HG03064 (cell line): ENCODE measurements at regions not wholly inside any gene's neighbourhood (a gene's known extent, or its start where the extent isn't known, plus 50 kb on each side); places are given as distances from the start of the nearest gene placed in this dataset.
"Not testable (repeated sequence)": the region's sequence is repeated elsewhere in the genome, so short reads cannot be mapped to it uniquely, and the experiment has no call there.

Experiments
- ATAC-seq: cut with Tn5 transposase; IDR thresholded peaks from one replicate; pipeline ENCODE4 v1.9.1; 2021; ENCODE audit warnings: low read depth; ENCODE audit not compliant: unreplicated experiment

DNA sequence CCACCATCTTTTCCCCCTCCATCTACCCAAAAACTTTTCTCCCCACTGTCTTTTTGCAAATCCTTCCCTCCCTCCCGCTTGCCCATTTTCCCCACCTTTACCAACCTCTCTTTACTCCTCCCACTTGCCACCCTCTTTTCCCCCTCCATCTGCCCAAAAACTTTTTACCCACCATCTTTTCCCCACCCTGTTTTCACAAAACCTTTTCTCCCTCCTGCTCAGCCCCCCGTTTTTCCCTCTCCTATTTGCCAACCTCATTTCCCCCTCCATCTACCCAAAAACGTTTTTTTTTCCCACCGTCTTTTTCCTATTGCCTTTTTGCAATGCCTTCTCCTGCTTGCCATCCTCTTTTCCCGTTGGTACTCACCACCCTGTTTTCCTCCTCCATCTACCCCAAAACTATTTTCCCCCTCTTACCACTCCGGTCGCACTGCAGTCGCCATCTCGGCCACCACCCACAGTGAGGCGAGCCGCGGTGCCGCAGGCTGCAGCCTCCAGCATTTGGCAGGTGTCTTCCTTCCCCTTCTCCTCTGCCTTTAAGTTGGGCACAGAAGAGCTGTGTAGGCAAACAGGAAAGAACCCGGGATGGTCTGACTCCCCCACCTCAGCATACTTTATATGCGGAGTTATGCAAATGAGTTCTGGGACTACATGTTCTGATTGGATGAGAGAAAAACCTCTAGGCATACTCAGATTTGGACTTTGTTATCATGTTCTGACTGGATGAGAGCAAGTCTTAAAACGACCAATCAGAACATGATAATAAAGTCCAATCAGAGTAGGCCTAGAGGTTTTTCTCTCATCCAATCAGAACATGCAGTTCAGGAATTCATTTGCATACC is 121.2 kb upstream of the VPREB1 start:
- ATAC-seq = no peak

DNA sequence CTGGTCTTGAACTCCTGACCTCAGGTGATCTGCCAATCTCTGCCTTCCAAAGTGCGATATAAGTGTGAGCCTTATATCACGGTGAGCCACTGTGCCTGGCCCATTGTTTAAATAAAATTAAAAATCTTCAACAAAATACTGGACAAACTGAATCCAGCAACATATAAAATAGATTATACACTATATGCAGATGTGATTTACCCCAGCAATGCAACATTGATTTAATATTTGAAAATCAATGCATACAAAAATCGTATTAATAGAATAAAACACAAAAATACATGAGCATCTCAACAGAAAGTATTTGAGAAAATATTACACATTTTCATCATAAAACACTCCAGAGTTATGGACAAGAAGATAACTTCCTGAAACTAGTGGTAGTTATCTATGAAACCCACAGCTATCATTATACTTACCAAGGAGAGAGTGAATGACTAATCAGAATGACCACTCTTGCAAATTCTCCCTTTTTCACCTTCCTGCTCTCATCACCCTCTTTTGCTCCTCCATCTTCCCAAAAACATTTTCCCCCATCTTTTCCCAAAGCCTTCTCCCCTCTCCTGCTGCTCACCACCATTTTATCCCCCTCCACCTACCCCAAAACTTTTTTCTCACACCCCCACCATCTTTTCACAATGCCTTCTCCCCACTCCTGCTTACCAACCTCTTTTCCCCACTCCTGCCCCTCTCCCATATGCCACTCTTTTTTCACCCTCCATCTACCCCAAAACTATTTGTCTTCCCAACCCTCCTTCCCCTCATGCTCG is 122.1 kb upstream of the VPREB1 start:
- ATAC-seq = no peak

DNA sequence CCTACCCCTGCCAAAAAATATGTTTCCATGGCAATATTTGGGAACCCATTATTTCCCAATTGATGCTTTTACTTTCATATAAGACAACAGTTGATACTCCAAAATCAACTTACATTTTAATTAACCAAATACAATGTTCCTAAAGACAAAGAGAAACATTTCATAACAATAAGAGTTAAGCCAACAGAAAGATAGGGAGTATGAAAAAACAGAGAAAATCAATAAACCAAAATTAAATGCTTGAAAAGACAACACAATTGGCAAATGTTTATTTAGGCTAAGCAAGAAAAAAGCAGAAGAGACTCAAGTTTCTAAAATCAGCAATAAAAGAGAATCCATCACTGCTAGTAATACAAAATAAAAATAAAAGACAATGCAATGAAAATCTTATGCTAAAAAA is 123.1 kb upstream of the VPREB1 start:
- no peak for ATAC-seq

GRCh38 chr22:22120160-22120559 is 124.4 kb upstream of the VPREB1 start:
- no peak for ATAC-seq

DNA sequence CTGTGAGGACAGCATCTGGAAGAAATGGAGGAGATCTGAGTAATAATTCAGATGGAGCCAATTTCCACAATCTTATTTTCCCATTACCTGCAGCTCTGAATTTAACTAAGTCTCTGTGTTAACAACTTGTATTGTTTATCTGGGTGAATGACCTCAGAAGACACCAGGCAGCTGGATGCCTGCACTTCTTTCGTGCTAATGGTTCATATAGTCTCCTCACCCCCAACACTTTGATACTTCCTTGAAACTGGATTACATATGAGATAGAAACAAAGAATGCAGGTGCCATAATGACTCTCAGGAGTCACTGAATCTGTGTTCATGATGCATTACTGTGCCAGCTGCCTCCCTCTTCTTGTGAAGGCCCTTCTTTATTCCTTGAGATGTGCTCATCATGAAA is 125.6 kb upstream of the VPREB1 start:
- ATAC-seq = no peak

DNA sequence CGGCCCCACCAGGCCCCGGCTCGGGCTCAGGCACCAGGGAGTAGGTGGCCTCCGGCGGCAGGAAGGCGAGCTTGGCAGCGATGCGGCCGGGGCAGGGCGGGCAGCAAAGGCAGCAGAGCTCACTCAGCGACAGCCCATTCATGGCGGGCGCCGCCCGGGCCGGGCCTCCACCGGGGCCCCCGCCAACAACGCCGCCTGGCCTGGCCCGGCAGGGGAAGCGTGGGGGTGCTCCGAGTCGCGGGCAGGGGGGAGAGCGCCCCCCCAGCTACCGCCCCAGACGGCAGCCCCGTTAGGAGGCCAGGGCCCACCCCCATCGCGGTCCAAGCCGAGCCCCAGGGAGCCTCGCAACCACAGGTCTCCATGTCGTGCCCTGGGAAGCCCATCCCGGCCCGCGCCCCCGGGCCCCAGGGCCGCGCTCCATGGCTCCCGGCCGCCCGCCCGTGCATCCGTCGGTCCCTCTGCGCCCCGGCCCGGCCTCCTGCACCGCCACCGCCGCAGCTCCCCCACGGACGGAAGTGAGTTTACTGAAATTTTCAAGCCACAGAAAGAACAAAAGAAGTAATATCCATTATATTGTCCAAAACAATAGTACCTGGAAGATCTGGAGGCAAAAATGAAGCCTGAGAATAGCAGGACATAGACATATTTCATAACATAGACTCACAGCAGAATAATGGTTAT is 126.6 kb upstream of the VPREB1 start:
- ATAC-seq = not testable (repeated sequence)

- not testable (repeated sequence) for ATAC-seq
These were observed 127.4 kb upstream of the VPREB1 start for GRCh38 chr22:22116997-22117770.

DNA sequence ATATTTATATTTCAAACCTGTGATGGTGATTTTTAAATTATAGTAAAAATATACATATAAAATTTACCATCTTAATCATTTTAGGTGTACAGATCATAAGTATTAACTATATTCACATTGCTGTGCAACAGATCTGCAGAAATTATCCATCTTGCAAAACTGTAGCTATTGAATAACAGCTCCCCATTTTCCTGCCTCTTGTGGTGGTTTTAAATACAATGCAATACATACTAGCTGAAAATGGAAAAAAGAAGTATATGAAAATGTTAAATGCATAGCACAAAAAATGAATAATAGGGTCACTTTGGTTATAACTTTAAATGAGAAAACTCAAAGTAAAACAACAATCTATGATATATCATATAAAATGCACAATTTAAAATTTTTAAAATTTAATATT is 130.9 kb upstream of the VPREB1 start:
- no peak for ATAC-seq

DNA sequence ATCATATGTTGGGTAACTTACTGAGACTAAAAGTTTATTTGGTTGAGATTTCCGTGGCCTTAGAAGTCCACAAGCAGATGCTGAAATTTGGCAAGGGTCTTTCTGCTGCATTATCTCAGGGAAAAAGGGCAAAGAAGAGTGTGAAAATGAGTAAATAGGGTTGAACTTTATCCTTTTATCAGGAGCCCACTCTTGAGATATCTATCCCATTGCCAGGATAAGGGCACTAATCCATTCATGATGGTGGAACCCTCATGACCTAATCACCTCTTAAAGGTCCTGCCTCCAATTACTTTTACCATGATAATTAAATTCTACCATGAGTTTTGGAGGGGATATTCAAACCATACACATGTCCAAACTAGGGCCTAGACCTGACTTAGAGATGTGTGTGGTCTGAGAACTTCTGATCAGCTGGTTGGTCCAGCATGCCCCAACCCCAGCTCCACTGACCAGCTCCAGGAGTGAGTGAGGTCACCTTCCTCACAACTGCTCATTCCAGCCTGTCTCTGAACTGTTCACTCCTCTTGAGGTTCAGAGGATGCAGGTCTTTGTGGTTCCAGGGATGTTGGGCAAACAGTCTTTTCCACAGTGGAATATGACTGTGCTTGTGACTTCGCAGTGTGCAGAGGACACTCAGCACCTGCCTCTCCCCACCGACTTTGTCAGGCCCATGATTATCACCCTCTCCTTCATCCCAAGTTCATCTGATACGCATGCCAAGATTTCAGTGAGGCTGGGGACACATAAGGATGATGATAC is 130.1 kb upstream of the TOP3B start:
- ATAC-seq = no peak

- ATAC-seq = no peak
These were observed 129.4 kb upstream of the TOP3B start for GRCh38 chr22:22111983-22112382.

- ATAC-seq = peak; percentile 62
These were observed 128.7 kb upstream of the TOP3B start for GRCh38 chr22:22111267-22111751.

GRCh38 chr22:22110548-22111266 is 128.1 kb upstream of the TOP3B start:
- peak; percentile 89 for ATAC-seq

- ATAC-seq = no peak
These were observed 127.3 kb upstream of the TOP3B start for GRCh38 chr22:22109693-22110466.

GRCh38 chr22:22106855-22107254 is 124.3 kb upstream of the TOP3B start:
- no peak for ATAC-seq

GRCh38 chr22:22105364-22105763 is 122.8 kb upstream of the TOP3B start:
- ATAC-seq = no peak

- no peak for ATAC-seq
These were observed 120.7 kb upstream of the TOP3B start for GRCh38 chr22:22103078-22103875.
